Activated T-helper 1 cell treated with anti-CD3 and anti-CD28 coated beads, Interleukin-12 subunit alpha, Interleukin-12 subunit beta, Interleukin-2, Interleukin-4 antibody, amounts not matched to agents 30 ng/mL and 10 ng/mL and 1 ng/mL, durations not matched to agents 14 hours and 24 hours and 36 hours (primary cell): ENCODE measurements at regions not wholly inside any gene's neighbourhood (a gene's known extent, or its start where the extent isn't known, plus 50 kb on each side); places are given as distances from the start of the nearest gene placed in this dataset.

ENCODE experiments used
- DNase-seq: peaks from one replicate; pipeline ENCODE4 v3.0.0; 2021; ENCODE audit warnings: low spot score
- H3K27ac Mint-ChIP-seq: one replicate; pipeline ENCODE4 v1.8.0; 2021; ENCODE audit warnings: mild to moderate bottlenecking, mixed read lengths
- H3K27me3 Mint-ChIP-seq: one replicate; pipeline ENCODE4 v1.8.0; 2022; ENCODE audit warnings: mild to moderate bottlenecking, moderate library complexity, mixed read lengths; ENCODE audit not compliant: insufficient read depth
- H3K36me3 Mint-ChIP-seq: one replicate; pipeline ENCODE4 v1.8.0; 2021; ENCODE audit warnings: low read depth, mixed read lengths
- H3K4me1 Mint-ChIP-seq: one replicate; pipeline ENCODE4 v1.8.0; 2021; ENCODE audit warnings: low read depth, mixed read lengths
- H3K4me3 Mint-ChIP-seq: one replicate; pipeline ENCODE4 v1.8.0; 2021; ENCODE audit warnings: mild to moderate bottlenecking, moderate library complexity, mixed read lengths
- H3K9me3 Mint-ChIP-seq: one replicate; pipeline ENCODE4 v1.8.0; 2021; ENCODE audit warnings: mixed read lengths
- intact Hi-C: fragments of 100-400 bp; cut with micrococcal nuclease; formaldehyde crosslinking; loops from one replicate; pipeline ENCODE4 v1.15.1; 2024

DNA sequence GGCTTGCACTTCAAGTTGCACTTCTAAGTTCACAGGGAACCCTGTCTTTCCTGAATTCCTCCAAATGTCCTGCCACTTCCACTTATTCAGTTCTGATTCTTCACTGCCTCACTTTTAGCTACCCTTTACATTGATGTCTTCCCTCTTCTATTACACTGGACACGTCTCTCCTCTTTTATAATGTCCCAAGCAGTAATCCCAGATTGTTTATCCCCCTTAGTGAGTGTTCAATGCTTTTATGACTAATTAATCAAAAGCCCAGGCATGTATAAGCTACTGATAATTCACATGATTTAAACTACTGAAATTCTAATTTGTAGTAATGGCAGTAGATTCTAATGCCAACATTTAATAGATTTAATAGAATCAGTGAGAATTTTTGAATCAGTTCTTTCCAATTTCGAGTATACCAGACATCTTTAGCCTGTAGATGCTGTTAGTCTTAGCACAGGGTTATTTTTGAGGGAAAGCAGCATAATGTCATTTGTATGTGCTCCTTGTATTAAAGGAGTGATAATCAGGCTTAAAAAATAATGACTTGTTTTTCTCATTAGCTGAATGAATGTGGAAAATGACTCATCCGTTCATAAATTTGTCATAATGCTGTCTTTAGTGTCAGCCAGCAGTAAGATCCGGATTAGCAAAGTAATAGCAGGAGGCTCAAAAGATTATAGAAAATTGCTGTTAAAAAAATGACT, 703.1 kb downstream of the CENPC start:
- no peak overlapping the region for H3K4me3 Mint-ChIP-seq
- no peaks in the 10 kb centered on the region for H3K36me3 Mint-ChIP-seq
- H3K9me3 Mint-ChIP-seq: no peaks in the 10 kb centered on the region
- intact Hi-C loops: no loop called here
- H3K27me3 Mint-ChIP-seq: no peaks in the 10 kb centered on the region
- no peak for DNase-seq
- H3K27ac Mint-ChIP-seq: no peak overlapping the region
- H3K4me1 Mint-ChIP-seq: no peaks in the 10 kb centered on the region

DNA sequence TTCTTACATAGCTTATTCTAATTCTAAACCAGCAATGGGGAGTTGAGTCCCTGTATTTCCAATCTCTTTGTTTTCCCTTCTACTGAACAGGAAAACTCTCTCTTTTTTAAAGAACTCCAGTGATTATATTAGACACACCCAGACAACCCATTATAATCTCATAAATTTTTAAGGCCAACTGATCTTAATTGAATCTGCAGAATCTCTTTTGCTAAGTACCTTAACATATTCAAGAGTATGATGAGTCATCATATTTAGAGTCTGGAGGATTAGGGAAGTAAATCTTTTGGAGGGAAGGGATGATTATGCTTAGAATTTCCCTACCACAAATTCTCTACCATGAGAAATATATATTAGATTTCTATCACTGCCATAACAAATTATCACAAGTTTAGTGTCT, 705.1 kb downstream of the CENPC start:
- no peaks in the 10 kb centered on the region for H3K27me3 Mint-ChIP-seq
- H3K27ac Mint-ChIP-seq: no peak overlapping the region
- no peak overlapping the region for H3K4me3 Mint-ChIP-seq
- H3K9me3 Mint-ChIP-seq: no peaks in the 10 kb centered on the region
- DNase-seq: no peak
- intact Hi-C loops: no loop called here
- H3K36me3 Mint-ChIP-seq: no peaks in the 10 kb centered on the region
- no peaks in the 10 kb centered on the region for H3K4me1 Mint-ChIP-seq

DNA sequence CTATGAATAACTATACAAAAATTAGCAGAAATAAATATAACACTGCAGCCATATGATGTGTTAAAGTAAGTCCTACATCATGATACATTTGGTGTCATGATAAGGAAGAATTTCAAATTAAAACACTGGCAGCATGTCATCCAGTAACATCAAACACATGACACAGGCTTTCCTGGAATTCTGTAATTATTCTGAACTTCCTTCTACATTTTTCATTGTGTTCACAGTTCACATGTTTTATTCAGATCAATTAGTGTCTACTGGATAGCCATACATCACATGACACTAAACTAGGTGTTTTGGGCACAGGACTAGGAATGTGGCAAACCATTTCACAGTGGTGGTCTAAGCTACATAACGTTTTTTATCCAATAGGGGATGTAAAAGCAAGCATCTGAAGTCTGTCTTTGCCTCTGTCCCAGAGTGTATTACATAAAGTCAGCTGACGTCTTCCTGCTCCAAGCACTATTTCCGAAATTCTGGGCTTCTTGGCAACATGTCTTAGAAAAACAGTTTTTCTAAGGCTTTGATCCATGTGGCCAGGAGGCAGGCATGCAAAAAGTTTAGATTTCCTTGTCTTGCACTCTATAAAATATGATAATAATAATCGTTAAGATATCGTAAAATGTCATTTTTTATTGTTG, 707.9 kb downstream of the CENPC start:
- Mint-ChIP-seq H3K9me3 (no peaks in the 10 kb centered on the region), H3K4me1 (no peaks in the 10 kb centered on the region)

DNA sequence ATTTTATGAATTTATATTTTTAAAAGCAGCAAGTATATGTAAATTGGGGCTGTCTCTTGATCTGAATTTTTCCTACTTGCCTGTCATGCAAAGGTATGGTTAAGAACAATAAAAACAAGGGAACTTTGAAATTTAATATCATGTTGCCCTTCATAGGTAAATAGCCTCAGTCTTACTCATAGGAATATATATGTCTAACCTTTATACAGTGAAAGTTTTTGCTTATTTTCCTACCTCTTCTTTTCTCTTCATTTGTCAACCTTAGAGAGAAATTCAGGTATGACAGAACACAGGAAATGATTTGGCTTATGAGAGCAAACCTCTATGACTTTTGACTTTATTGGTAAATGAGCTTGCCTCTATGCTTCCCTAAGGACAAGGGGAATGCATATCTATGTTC, 716.0 kb downstream of the CENPC start:
- no peaks in the 10 kb centered on the region for H3K9me3 Mint-ChIP-seq
- H3K27ac Mint-ChIP-seq: no peak overlapping the region
- H3K4me3 Mint-ChIP-seq: no peak overlapping the region

More for the DNA sequence above, 707.9 kb downstream of the CENPC start:
- DNase-seq: no peak
- no peaks in the 10 kb centered on the region for H3K27me3 Mint-ChIP-seq
- intact Hi-C loops: no loop called here
- H3K4me3 Mint-ChIP-seq: no peak overlapping the region
- no peaks in the 10 kb centered on the region for H3K36me3 Mint-ChIP-seq
- no peak overlapping the region for H3K27ac Mint-ChIP-seq

DNA sequence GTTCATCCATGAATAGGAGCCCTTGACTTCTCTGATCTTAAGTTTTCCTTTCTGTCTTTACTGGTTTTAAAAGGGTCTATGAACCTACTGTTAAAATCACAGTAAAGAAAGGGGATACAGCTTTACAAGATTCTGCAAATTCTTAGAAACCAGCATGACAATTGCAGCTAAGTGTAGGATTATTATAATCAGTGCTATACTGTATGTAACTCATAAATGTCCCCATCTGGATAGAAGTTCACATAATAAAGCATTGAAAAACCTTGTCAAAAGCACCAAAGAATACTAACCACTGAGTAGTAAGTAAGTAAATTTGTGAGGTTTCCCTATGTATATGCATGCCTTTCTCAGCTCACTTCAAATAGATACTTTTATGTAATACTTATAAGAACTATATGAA, 724.6 kb downstream of the CENPC start:
- intact Hi-C loops: no loop called here
- no peaks in the 10 kb centered on the region for H3K4me1 Mint-ChIP-seq

More for the DNA sequence above, 716.0 kb downstream of the CENPC start:
- no peak for DNase-seq
- H3K36me3 Mint-ChIP-seq: no peaks in the 10 kb centered on the region
- intact Hi-C loops: no loop called here
- no peaks in the 10 kb centered on the region for H3K27me3 Mint-ChIP-seq
- no peaks in the 10 kb centered on the region for H3K4me1 Mint-ChIP-seq

DNA sequence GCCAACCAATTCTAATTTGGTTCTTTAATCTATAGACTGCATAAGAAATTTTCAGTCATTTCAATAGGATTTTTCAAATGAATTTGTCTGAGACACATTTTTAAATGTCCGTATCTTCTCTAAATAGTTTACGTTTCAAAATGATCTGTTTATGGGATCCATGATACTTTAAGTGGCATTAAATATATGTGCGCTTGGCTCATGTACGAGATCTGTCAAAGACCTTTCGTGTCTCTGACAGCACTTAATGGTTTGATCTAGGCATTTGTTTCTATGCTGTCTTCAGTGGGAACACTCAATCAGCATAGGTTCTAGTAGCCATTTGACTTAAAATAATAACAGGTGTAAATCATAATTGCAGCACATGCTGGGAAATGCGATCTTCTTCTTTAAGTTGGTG, 731.0 kb downstream of the CENPC start:
- intact Hi-C loops: no loop called here
- H3K4me1 Mint-ChIP-seq: no peaks in the 10 kb centered on the region
- H3K27me3 Mint-ChIP-seq: no peaks in the 10 kb centered on the region
- no peak for DNase-seq
- no peak overlapping the region for H3K4me3 Mint-ChIP-seq
- H3K36me3 Mint-ChIP-seq: no peaks in the 10 kb centered on the region
- no peak overlapping the region for H3K27ac Mint-ChIP-seq
- H3K9me3 Mint-ChIP-seq: no peaks in the 10 kb centered on the region

More for the DNA sequence above, 724.6 kb downstream of the CENPC start:
- no peak for DNase-seq
- Mint-ChIP-seq H3K9me3 (no peaks in the 10 kb centered on the region), H3K27me3 (no peaks in the 10 kb centered on the region), H3K4me3 (no peak overlapping the region), H3K36me3 (no peaks in the 10 kb centered on the region), H3K27ac (no peak overlapping the region)

DNA sequence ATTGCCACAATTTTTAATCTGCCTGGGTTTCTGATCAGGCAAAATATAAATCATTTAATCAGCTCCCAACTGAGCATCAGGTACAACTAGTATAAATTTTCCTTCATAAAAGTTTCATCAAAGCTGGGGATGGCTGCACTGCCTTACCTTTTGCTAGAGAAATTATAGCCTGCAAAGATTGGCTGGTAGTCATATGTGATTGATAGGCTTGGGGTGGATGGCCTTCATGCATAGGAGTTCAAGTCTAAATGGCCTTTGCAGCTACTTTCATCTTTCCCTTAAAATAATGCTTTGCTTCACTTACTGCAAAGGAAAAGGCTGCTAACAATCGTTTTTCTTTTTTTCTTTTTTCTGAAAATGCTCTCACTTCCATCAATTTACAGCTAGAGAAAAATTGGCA, 739.7 kb downstream of the CENPC start:
- no peak overlapping the region for H3K27ac Mint-ChIP-seq
- H3K9me3 Mint-ChIP-seq: peaks cover 7% of the 10 kb centered on the region
- DNase-seq: no peak

DNA sequence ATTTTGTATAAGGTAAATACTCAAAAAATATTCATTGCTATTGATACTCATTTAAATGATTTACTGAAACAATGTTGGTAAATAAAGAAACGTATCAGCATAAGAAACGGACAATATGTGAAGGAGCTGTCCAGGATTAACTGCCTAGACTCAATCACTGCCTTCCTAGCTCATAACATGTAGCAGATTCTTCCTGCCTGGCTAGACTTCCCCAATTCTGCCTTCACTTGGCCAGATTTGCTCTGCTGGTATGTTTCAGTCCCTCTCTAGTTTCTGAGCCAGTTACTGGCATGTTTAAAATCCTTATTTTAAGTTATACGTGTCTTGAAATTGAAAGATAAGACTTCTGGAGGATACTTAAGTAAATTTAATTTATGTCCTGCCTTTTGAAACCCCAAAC, 740.3 kb downstream of the CENPC start:
- Mint-ChIP-seq H3K9me3 (peaks cover 7% of the 10 kb centered on the region), H3K4me3 (no peak overlapping the region), H3K27me3 (no peaks in the 10 kb centered on the region), H3K27ac (no peak overlapping the region), H3K4me1 (no peaks in the 10 kb centered on the region), H3K36me3 (no peaks in the 10 kb centered on the region)
- intact Hi-C loops: no loop called here
- no peak for DNase-seq

More for the DNA sequence above, 739.7 kb downstream of the CENPC start:
- Mint-ChIP-seq H3K4me3 (no peak overlapping the region), H3K27me3 (no peaks in the 10 kb centered on the region), H3K36me3 (no peaks in the 10 kb centered on the region), H3K4me1 (no peaks in the 10 kb centered on the region)
- intact Hi-C loops: no loop called here

DNA sequence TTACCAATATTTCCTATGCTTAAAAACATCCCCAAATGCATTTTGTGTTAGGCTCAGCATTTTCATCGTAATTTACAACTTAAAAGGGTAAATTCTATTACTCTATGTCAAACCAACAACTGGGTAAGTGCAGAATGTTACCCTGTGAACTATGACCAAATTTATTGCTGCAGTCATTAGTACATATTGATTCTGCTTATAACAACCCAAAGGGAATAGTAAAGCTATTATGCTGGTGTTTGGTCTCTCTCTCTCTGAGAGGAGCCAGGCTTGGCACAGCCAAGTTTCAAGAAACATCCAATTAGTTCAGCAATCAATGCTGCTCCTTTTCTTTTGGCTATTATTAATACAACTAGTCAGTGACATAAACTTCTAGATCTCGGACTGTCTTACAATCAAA, 747.7 kb downstream of the CENPC start:
- no peaks in the 10 kb centered on the region for H3K4me1 Mint-ChIP-seq
- H3K27ac Mint-ChIP-seq: no peak overlapping the region
- intact Hi-C loops: no loop called here
- no peak for DNase-seq
- H3K4me3 Mint-ChIP-seq: no peak overlapping the region
- no peaks in the 10 kb centered on the region for H3K27me3 Mint-ChIP-seq
- no peaks in the 10 kb centered on the region for H3K36me3 Mint-ChIP-seq
- peaks cover 4% of the 10 kb centered on the region for H3K9me3 Mint-ChIP-seq

DNA sequence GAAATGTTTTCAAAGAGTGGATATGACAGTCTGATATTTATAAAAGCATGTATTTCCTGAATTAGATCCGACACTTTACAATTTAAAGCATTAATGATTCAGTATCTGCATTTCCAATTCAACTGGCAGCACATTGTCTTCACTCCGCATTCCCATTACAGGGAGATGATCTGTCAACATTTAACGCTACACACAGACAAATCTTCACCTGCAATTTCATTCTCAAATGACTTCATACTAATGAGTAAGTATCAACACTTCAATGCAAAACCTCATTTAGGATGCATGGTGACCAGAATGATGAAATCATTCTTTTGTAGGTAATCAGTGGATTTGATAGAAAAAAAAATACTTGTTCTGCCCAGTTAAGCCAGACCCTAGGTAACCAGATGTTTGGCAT, 749.6 kb downstream of the CENPC start:
- H3K9me3 Mint-ChIP-seq: no peaks in the 10 kb centered on the region
- DNase-seq: no peak
- H3K27me3 Mint-ChIP-seq: no peaks in the 10 kb centered on the region
- no peaks in the 10 kb centered on the region for H3K36me3 Mint-ChIP-seq
- intact Hi-C loops: no loop called here
- no peak overlapping the region for H3K4me3 Mint-ChIP-seq
- H3K4me1 Mint-ChIP-seq: no peaks in the 10 kb centered on the region
- no peak overlapping the region for H3K27ac Mint-ChIP-seq

DNA sequence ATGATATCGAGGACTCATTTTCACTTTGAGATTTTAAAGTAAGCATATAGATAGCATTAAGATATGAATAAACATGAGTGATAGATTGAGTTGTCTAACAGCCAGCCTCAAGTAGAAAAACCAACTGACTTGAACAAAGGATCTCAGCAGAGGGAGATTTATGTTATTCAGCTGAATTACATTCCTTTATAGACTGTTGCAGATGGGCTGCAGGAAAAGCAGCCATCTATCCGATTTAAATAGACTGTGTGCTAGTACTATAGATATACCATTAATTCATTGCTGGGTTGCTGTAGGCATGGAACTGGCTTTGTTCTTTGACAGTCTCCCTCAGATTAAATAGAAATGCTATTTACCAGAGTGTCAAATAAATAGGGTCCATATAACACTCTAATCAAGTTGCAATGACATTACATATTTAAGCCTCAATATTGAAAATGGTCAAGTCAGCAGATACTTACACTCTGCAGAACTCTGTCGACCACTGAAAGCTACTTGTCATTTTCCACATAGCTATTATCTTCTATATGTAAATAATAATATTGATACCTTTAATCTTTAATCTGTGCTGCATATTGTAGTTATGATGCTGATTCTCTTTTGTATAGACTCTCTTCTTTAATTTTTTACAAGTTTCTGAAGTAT, 750.8 kb downstream of the CENPC start:
- Mint-ChIP-seq H3K36me3 (no peaks in the 10 kb centered on the region), H3K4me1 (no peaks in the 10 kb centered on the region), H3K27ac (no peak overlapping the region), H3K4me3 (no peak overlapping the region), H3K27me3 (no peaks in the 10 kb centered on the region), H3K9me3 (no peaks in the 10 kb centered on the region)
- intact Hi-C loops: no loop called here
- DNase-seq: no peak

DNA sequence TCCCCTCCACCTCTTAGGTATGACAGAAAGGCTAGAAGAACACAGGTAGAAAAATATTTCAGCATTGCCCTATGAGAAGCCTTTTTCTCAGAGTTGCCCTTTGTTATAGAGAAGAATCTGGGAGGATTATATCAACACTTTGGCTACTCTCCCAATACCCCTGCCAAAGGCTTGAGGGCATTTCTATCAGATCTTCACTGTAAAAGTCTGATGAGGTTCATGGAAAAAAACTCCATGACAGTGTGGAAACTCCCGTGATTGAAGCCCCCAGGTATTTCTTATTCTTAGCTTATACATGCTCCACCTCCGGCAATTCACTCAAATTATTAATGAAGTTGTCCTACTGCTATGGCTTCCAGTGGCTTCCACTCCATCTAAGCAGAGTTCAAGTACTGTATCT, 753.6 kb downstream of the CENPC start:
- no peaks in the 10 kb centered on the region for H3K27me3 Mint-ChIP-seq
- H3K27ac Mint-ChIP-seq: no peak overlapping the region
- H3K9me3 Mint-ChIP-seq: no peaks in the 10 kb centered on the region
- intact Hi-C loops: no loop called here
- no peak overlapping the region for H3K4me3 Mint-ChIP-seq
- H3K4me1 Mint-ChIP-seq: no peaks in the 10 kb centered on the region
- no peaks in the 10 kb centered on the region for H3K36me3 Mint-ChIP-seq
- DNase-seq: no peak

DNA sequence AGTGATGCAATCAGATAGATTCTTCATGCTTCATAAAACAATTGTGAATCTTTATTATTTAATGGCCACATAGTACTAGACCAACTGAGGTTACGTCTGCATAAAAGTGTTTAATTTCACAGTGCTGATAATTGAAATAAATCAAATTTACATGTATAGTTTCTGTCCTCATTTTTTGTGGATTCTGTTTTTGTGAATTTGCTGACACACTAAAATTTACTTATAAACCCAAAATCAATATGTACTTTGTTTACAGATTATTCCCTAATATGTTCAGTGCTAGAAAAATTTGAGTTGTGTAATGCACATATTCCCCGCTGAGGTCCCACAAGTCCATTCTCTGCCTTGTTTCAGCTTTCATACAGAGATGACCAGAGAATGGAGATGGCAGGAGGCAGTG, 759.8 kb downstream of the CENPC start:
- no peaks in the 10 kb centered on the region for H3K36me3 Mint-ChIP-seq
- H3K4me3 Mint-ChIP-seq: no peak overlapping the region
- H3K27me3 Mint-ChIP-seq: no peaks in the 10 kb centered on the region
- H3K4me1 Mint-ChIP-seq: no peaks in the 10 kb centered on the region
- no peak for DNase-seq
- no peak overlapping the region for H3K27ac Mint-ChIP-seq
- intact Hi-C loops: no loop called here
- H3K9me3 Mint-ChIP-seq: no peaks in the 10 kb centered on the region
